ENCODE measurements at regions not wholly inside any gene's neighbourhood (a gene's known extent, or its start where the extent isn't known, plus 50 kb on each side); places are given as distances from the start of the nearest gene placed in this dataset.

DNA sequence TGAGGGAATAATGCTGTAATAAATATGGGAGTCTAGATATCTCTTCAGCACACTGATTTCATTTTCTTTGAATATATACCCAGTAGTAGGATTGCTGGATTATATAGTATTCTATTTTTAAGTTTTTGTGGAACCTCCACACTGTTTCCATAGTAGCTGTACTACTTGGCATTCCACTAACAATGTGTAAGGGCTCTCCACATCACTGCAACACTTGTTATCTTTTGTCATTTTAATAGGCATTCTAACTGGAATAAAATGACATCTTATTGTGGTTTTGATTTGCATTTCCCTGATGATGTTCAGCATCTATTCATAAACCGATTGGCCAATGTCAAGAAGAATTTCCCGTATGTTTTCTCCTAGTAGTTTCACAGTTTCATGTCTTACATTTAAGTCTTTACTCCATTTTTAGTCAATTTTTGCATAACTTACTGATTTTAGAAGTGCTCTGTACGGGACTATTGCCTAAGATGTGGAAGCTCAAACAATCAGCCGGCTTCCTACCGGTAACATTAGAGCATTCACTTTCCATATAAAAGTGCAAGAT lies 1078.8 kb downstream of the TAF11L14 start:
- DNase-seq (ENCODE audit: low spot score) = no peak
- no peaks in the 10 kb centered on the region for H3K36me3 ChIP-seq (replicated peaks; ENCODE audit: insufficient read depth, low read depth)
- no peak overlapping the region for H3K27ac ChIP-seq
- no peaks in the 10 kb centered on the region for H3K27me3 ChIP-seq
- TF ChIP-seq CTCF (IDR thresholded peaks at IDR 0.05; ENCODE audit: poor library complexity) (no peak), EZH2phosphoT487 (IDR thresholded peaks at IDR 0.05; ENCODE audit: low read depth, severe bottlenecking, unreplicated experiment) (no peak), EZH2 (IDR thresholded peaks at IDR 0.05; ENCODE audit: borderline replicate concordance) (no peak)
- no peak overlapping the region for H3K4me2 ChIP-seq
- no peaks in the 10 kb centered on the region for H3K9me3 ChIP-seq (ENCODE audit: low read depth)
- H3K9me2 ChIP-seq (replicated peaks; ENCODE audit: insufficient read depth) = no peaks in the 10 kb centered on the region
- no peaks in the 10 kb centered on the region for H3K79me2 ChIP-seq
- no peaks in the 10 kb centered on the region for H3K4me1 ChIP-seq (ENCODE audit: insufficient read depth)
- H2AFZ ChIP-seq = no peak overlapping the region
- H3K4me3 ChIP-seq = no peak overlapping the region
- H4K20me1 ChIP-seq (ENCODE audit: insufficient read depth, poor library complexity, severe bottlenecking) = no peaks in the 10 kb centered on the region
- WGBS (ENCODE audit: low lambda C conversion rate, missing lambda C conversion rate) = 86% methylated on average over 5 of the region's 5 CpGs

GRCh38 chr5:18720002-18720401 lies 1085.7 kb downstream of the TAF11L14 start:
- H3K9me2 ChIP-seq (replicated peaks; ENCODE audit: insufficient read depth) = no peaks in the 10 kb centered on the region
- H3K27ac ChIP-seq = no peak overlapping the region
- H3K9me3 ChIP-seq (ENCODE audit: low read depth) = no peaks in the 10 kb centered on the region
- H3K36me3 ChIP-seq (replicated peaks; ENCODE audit: insufficient read depth, low read depth) = no peaks in the 10 kb centered on the region
- H3K4me3 ChIP-seq = no peak overlapping the region
- H3K4me1 ChIP-seq (ENCODE audit: insufficient read depth) = no peaks in the 10 kb centered on the region
- H3K27me3 ChIP-seq = no peaks in the 10 kb centered on the region
- no peak for TF ChIP-seq EZH2phosphoT487 (IDR thresholded peaks at IDR 0.05; ENCODE audit: low read depth, severe bottlenecking, unreplicated experiment)
- no peak for TF ChIP-seq CTCF (IDR thresholded peaks at IDR 0.05; ENCODE audit: poor library complexity)
- TF ChIP-seq EZH2 (IDR thresholded peaks at IDR 0.05; ENCODE audit: borderline replicate concordance) = no peak
- H4K20me1 ChIP-seq (ENCODE audit: insufficient read depth, poor library complexity, severe bottlenecking) = no peaks in the 10 kb centered on the region
- H3K79me2 ChIP-seq = no peaks in the 10 kb centered on the region
- no peak overlapping the region for H3K4me2 ChIP-seq
- WGBS (ENCODE audit: low lambda C conversion rate, missing lambda C conversion rate) = 38% methylated on average over 1 of the region's 1 CpG
- no peak overlapping the region for H2AFZ ChIP-seq
- no peak for DNase-seq (ENCODE audit: low spot score)

DNA sequence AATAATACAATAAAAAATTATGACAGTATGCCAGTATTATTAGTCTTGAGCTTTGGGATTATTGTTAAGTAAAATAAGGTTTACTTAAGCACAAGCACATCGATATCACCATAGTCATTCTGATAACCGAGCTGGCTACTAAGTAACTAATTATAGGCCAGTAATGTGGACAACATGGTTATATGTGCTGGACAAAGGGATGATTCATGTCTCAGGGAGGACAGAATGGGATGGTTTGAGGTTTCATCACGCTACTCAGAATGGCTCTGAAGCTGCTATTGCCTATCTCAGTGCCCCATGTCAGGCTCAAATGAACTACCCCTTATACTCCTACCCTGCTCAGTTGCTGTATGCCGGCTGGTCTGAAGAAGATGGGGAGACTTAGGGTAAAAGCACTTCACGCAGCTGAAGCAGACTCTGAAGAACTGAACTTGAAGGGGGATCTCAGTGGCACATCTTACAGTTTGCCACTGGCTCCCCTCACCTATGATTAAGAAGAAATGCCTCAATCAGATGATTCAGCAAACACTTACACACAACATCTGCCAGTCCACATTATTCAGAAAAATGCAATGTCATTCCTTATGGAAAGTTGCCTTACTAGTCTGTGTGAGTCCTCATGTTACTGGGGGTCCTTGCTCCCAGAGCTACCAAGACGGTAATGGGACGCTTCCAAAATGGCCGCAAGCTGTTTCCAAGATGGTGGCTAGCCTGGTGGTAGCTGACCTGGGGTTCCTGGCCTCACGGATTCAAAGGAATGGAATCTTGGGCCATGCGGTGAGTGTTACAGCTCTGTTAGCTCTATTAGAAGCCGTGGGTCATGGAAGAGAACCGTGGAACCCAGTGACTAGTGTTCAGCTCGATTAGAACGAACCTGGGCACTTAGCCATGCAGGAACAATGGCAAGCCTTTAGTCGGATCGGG lies 1098.6 kb downstream of the TAF11L14 start:
- Histone ChIP-seq H3K27me3 (no peaks in the 10 kb centered on the region), H3K9me2 (replicated peaks; ENCODE audit: insufficient read depth) (no peaks in the 10 kb centered on the region), H3K9me3 (ENCODE audit: low read depth) (no peaks in the 10 kb centered on the region), H3K36me3 (replicated peaks; ENCODE audit: insufficient read depth, low read depth) (no peaks in the 10 kb centered on the region), H4K20me1 (ENCODE audit: insufficient read depth, poor library complexity, severe bottlenecking) (no peaks in the 10 kb centered on the region), H3K4me2 (no peak overlapping the region), H3K79me2 (no peaks in the 10 kb centered on the region), H3K4me3 (no peak overlapping the region), H2AFZ (no peak overlapping the region), H3K4me1 (ENCODE audit: insufficient read depth) (no peaks in the 10 kb centered on the region), H3K27ac (no peak overlapping the region)
- DNase-seq (ENCODE audit: low spot score) = no peak
- 94% methylated on average over 16 of the region's 16 CpGs for WGBS (ENCODE audit: low lambda C conversion rate, missing lambda C conversion rate)
- no peak for TF ChIP-seq CTCF (IDR thresholded peaks at IDR 0.05; ENCODE audit: poor library complexity)
- TF ChIP-seq EZH2phosphoT487 (IDR thresholded peaks at IDR 0.05; ENCODE audit: low read depth, severe bottlenecking, unreplicated experiment) = no peak
- no peak for TF ChIP-seq EZH2 (IDR thresholded peaks at IDR 0.05; ENCODE audit: borderline replicate concordance)
